ENCODE measurements at regions not wholly inside any gene's neighbourhood (a gene's known extent, or its start where the extent isn't known, plus 50 kb on each side); places are given as distances from the start of the nearest gene placed in this dataset.

DNA sequence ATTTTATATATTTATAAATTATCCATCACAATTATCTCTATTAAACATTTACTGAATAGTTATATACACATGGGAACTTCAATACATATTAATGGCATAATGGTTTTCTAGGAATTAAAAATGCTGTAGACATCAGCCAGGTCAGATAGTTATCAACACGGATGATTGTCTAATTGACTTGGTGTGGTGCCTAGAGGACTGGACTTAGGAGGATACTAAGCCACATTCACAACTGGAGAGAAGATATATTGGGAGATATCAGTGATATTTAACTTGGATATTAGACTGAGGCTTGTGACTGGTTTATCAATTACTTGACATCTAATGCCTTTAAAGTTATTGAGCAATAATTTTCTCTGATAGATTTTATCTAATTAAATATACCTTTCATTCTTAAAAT lies 794.5 kb upstream of the ANO3 start:
- WGBS (ENCODE audit: low lambda C conversion rate) = 33% methylated on average over 1 of the region's 1 CpG
- CTCF ChIA-PET = no interaction called here

GRCh38 chr11:25547292-25547691 lies 784.6 kb upstream of the ANO3 start:
- Histone ChIP-seq H3K4me3 (ENCODE audit: low read depth in 2 of 2, low read length in 1 of 2) (no peak overlapping the region), H3K4me1 (ENCODE audit: control insufficient read depth in 1 of 2, insufficient read depth in 2 of 2, low read depth in 1 of 2, low read length in 1 of 2) (no peaks in the 10 kb centered on the region), H3K9ac (no peak overlapping the region), H3K9me2 (no peaks in the 10 kb centered on the region), H3K27me3 (ENCODE audit: insufficient read depth) (no peaks in the 10 kb centered on the region), H4K20me1 (ENCODE audit: insufficient read depth) (no peaks in the 10 kb centered on the region), H3K79me2 (ENCODE audit: insufficient read depth) (no peaks in the 10 kb centered on the region), H3F3A (replicated peaks; ENCODE audit: insufficient read depth) (no peaks in the 10 kb centered on the region), H2AFZ (ENCODE audit: low read depth) (no peak overlapping the region), H3K36me3 (replicated peaks in 1 of 2; ENCODE audit: control insufficient read depth in 1 of 2, insufficient read depth in 2 of 2, low read length in 1 of 2) (no peaks in the 10 kb centered on the region), H3K27ac (ENCODE audit: low read depth in 2 of 2, low read length in 1 of 2) (no peak overlapping the region), H3K4me2 (no peak overlapping the region), H3K9me3 (no peaks in the 10 kb centered on the region)
- TF ChIP-seq FOXJ3 (CRISPR knock-in tag; IDR thresholded peaks at IDR 0.05) (no peak), YY1 (IDR thresholded peaks at IDR 0.05; ENCODE audit: low read depth) (no peak), RFX5 (IDR thresholded peaks at IDR 0.05; ENCODE audit: low read length) (no peak), SIN3A (IDR thresholded peaks at IDR 0.05; ENCODE audit: borderline replicate concordance, low read depth, low read length) (no peak), SMC3 (IDR thresholded peaks at IDR 0.05; ENCODE audit: low read depth, low read length) (no peak), POLR2AphosphoS5 (IDR thresholded peaks at IDR 0.05; ENCODE audit: low read depth, low read length) (no peak), EZH2phosphoT487 (IDR thresholded peaks at IDR 0.05; ENCODE audit: borderline replicate concordance, low read depth) (no peak), FOSL2 (IDR thresholded peaks at IDR 0.05; ENCODE audit: borderline replicate concordance, low read depth) (no peak)
- CTCF ChIA-PET = no interaction called here
- 53% methylated on average over 2 of the region's 2 CpGs for WGBS (ENCODE audit: low lambda C conversion rate)
- DNase-seq = no peak
- POLR2A ChIA-PET = no interaction called here

More for the DNA sequence above, 794.5 kb upstream of the ANO3 start:
- POLR2A ChIA-PET = no interaction called here
- Histone ChIP-seq H3K4me3 (ENCODE audit: low read depth in 2 of 2, low read length in 1 of 2) (no peak overlapping the region), H3K4me1 (ENCODE audit: control insufficient read depth in 1 of 2, insufficient read depth in 2 of 2, low read depth in 1 of 2, low read length in 1 of 2) (no peaks in the 10 kb centered on the region), H4K20me1 (ENCODE audit: insufficient read depth) (no peaks in the 10 kb centered on the region), H2AFZ (ENCODE audit: low read depth) (no peak overlapping the region), H3K9ac (no peak overlapping the region), H3K4me2 (no peak overlapping the region), H3K27me3 (ENCODE audit: insufficient read depth) (no peaks in the 10 kb centered on the region), H3K36me3 (replicated peaks in 1 of 2; ENCODE audit: control insufficient read depth in 1 of 2, insufficient read depth in 2 of 2, low read length in 1 of 2) (no peaks in the 10 kb centered on the region), H3K27ac (ENCODE audit: low read depth in 2 of 2, low read length in 1 of 2) (no peak overlapping the region), H3F3A (replicated peaks; ENCODE audit: insufficient read depth) (no peaks in the 10 kb centered on the region), H3K79me2 (ENCODE audit: insufficient read depth) (no peaks in the 10 kb centered on the region), H3K9me2 (no peaks in the 10 kb centered on the region), H3K9me3 (no peaks in the 10 kb centered on the region; the same call in 1 of the 2 replicates)
- TF ChIP-seq TAF1 (IDR thresholded peaks at IDR 0.05; ENCODE audit: borderline replicate concordance, low read depth, low read length) (no peak), TEAD4 (IDR thresholded peaks at IDR 0.05; ENCODE audit: borderline replicate concordance, insufficient read depth) (no peak)
- no peak for DNase-seq

DNA sequence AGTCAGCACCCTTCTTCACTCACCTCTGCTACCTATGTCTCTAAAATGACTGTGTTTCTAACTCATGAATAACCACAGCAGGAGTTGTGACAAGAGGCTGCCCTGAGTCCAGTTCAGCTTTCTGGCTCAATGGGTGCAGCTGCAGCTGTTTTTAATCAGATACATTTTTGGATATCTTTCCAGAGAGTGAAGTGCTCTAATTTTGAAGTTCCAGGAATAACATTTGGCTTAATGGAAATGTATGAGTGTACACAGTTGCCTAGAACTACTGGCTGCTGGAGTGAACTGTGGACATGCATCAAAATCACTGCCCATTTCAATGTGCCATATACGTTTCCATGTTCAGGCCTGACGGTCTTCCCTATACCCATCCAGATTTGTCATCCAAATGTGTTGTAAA lies 769.5 kb upstream of the ANO3 start:
- H3K4me3 ChIP-seq (ENCODE audit: low read depth in 2 of 2, low read length in 1 of 2) = no peak overlapping the region
- H3K27me3 ChIP-seq (ENCODE audit: insufficient read depth) = no peaks in the 10 kb centered on the region
- CTCF ChIA-PET = no interaction called here
- no peak overlapping the region for H2AFZ ChIP-seq (ENCODE audit: low read depth)
- DNase-seq = no peak
- H3K79me2 ChIP-seq (ENCODE audit: insufficient read depth) = no peaks in the 10 kb centered on the region
- 30% methylated on average over 2 of the region's 2 CpGs for WGBS (ENCODE audit: low lambda C conversion rate)
- H3K27ac ChIP-seq (ENCODE audit: low read depth in 2 of 2, low read length in 1 of 2) = peak overlapping the region in 1 of 2 experiments; percentile 53; a peak in 2 of 4 replicates
- no peaks in the 10 kb centered on the region for H4K20me1 ChIP-seq (ENCODE audit: insufficient read depth)
- POLR2A ChIA-PET = no interaction called here
- H3K4me2 ChIP-seq = no peak overlapping the region
- no peaks in the 10 kb centered on the region for H3F3A ChIP-seq (replicated peaks; ENCODE audit: insufficient read depth)
- H3K9me2 ChIP-seq = no peaks in the 10 kb centered on the region
- no peaks in the 10 kb centered on the region for H3K9me3 ChIP-seq
- peak; percentile 63; the same call in 1 of the 2 replicates for TF ChIP-seq RCOR1 (IDR thresholded peaks at IDR 0.05; ENCODE audit: low read length)
- TF ChIP-seq EP300 (IDR thresholded peaks at IDR 0.05; ENCODE audit: borderline replicate concordance in 1 of 2, low read depth in 1 of 2, low read length in 1 of 2) = peak in 1 of 2 experiments; percentile 41; a peak in 1 of 4 replicates
- TF ChIP-seq MEF2A (IDR thresholded peaks at IDR 0.05; ENCODE audit: borderline replicate concordance, low read depth) = no peak
- TF ChIP-seq PBX3 (IDR thresholded peaks at IDR 0.05) = no peak
- no peak overlapping the region for H3K9ac ChIP-seq
- H3K36me3 ChIP-seq (replicated peaks in 1 of 2; ENCODE audit: control insufficient read depth in 1 of 2, insufficient read depth in 2 of 2, low read length in 1 of 2) = no peaks in the 10 kb centered on the region
- H3K4me1 ChIP-seq (ENCODE audit: control insufficient read depth in 1 of 2, insufficient read depth in 2 of 2, low read depth in 1 of 2, low read length in 1 of 2) = peaks cover 0 to 7% of the 10 kb centered on the region in 2 experiments; a peak in 2 of 4 replicates

Measured in SK-N-SH (cell line).